ENCODE measurements at regions not wholly inside any gene's neighbourhood (a gene's known extent, or its start where the extent isn't known, plus 50 kb on each side); places are given as distances from the start of the nearest gene placed in this dataset.

DNA sequence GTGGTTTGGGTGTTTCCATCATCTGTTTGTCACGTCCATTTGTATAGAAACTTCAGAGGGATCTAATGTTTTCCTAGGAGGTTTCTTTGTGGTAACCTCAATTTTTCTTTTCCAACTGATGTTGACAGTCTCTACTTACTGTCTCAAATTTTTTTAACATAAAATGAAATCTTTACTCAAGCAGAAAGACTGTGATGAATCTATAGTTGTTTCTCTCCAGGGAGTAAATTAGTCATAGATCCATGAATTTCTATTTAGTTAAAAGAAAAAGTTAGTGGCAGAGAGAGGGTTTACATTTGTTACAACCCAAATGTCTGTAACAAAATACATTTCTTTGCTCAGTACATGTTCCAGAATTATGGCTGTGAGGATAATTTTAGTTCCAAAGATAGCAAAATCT lies 161.6 kb downstream of the DISP1 start:
- TF ChIP-seq EZH2 (IDR thresholded peaks at IDR 0.05; ENCODE audit: insufficient read depth, poor library complexity, severe bottlenecking) (no peak), EZH2phosphoT487 (IDR thresholded peaks at IDR 0.05; ENCODE audit: insufficient read depth, low read depth) (no peak)
